ENCODE measurements at regions not wholly inside any gene's neighbourhood (a gene's known extent, or its start where the extent isn't known, plus 50 kb on each side); places are given as distances from the start of the nearest gene placed in this dataset.
"Not testable (repeated sequence)": the region's sequence is repeated elsewhere in the genome, so short reads cannot be mapped to it uniquely, and the experiment has no call there.

- Histone ChIP-seq H3K4me1 (replicated peaks in 1 of 2) (peaks cover 0 to 3% of the 10 kb centered on the region in 2 donors), H3K4me3 (no peak overlapping the region), H3K27ac (no peak overlapping the region)
- peak in 3 of 8 experiments; percentile 95 to 98 (median 96) for ATAC-seq (replicated peaks in 6 of 8)
- 0 to 100% (median 79%) methylated on average over 1 to 3 of the region's 3 CpGs; no CpG with 5 or more reads in 1 of the 10 experiments for WGBS, 10 experiments
- in situ Hi-C loops (cut with MboI; ENCODE audit: low pct_unique_long_range_greater_than_20kb in 2 of 9, low sequenced_read_pairs in 9 of 9, unreplicated experiment in 9 of 9) = no loop called here
Measured at GRCh38 chr3:150341891-150342290, 66.2 kb upstream of the TSC22D2 start.

DNA sequence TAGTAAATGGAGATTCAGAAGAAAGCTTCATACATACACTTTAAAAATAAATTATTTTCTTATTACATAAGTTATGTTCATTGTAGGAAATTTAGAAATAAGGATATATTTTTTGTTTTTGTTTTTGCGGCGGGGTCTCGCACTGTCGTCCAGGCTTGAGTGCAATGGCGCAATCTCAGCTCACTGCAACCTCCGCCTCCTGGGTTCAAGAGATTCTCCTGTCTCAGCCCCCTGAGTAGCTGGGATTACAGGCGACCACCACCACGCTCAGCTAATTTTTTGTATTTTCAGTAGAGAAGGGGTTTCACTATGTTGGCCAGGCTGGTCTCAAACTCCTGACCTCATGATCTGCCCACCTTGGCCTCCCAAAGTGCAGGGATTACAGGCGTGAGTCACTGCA is 71.7 kb upstream of the TSC22D2 start:
- 82 to 100% (median 99%) methylated on average over 2 to 9 of the region's 9 CpGs for WGBS, 10 experiments
- H3K27ac ChIP-seq; H3K4me3 ChIP-seq; ATAC-seq (replicated peaks in 6 of 8); in situ Hi-C loops (cut with MboI; ENCODE audit: low pct_unique_long_range_greater_than_20kb in 2 of 9, low sequenced_read_pairs in 9 of 9, unreplicated experiment in 9 of 9); H3K4me1 ChIP-seq (replicated peaks in 1 of 2): not testable (repeated sequence)

GRCh38 chr3:150335631-150336030 is 72.5 kb upstream of the TSC22D2 start:
- no peaks in the 10 kb centered on the region for H3K4me1 ChIP-seq (replicated peaks in 1 of 2)
- no peak overlapping the region for H3K4me3 ChIP-seq
- H3K27ac ChIP-seq = no peak overlapping the region
- 0 to 71% (median 22%) methylated on average over 1 to 2 of the region's 2 CpGs; no CpG with 5 or more reads in 4 of the 10 experiments for WGBS, 10 experiments
- ATAC-seq (replicated peaks in 6 of 8) = peak in 1 of 8 experiments; percentile 24
- in situ Hi-C loops (cut with MboI; ENCODE audit: low pct_unique_long_range_greater_than_20kb in 2 of 9, low sequenced_read_pairs in 9 of 9, unreplicated experiment in 9 of 9) = no loop called here

DNA sequence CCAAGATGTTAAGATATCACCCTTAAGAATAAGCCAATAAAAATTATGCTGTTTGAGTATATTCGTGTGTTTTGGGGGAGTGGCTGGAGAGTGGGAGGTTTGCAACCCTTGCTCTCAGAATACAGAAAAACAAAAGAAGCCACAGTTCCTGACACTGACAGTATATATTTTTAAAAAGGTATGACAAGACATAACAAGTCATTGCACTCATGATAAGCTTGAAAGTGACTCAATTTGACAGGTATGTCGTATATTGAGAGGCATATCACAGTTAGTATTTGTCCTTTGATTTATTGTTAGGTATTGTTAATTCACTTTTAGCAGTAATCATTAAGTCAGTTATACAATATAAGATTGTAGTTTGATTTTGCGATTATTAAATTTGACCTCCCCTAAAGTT is 73.1 kb upstream of the TSC22D2 start:
- no peak overlapping the region for H3K27ac ChIP-seq
- WGBS, 10 experiments = 67 to 94% (median 80%) methylated on average over 1 to 3 of the region's 3 CpGs; no CpG with 5 or more reads in 1 of the 10 experiments
- no peak overlapping the region for H3K4me3 ChIP-seq
- ATAC-seq (replicated peaks in 6 of 8) = no peak
- in situ Hi-C loops (cut with MboI; ENCODE audit: low pct_unique_long_range_greater_than_20kb in 2 of 9, low sequenced_read_pairs in 9 of 9, unreplicated experiment in 9 of 9) = no loop called here
- no peaks in the 10 kb centered on the region for H3K4me1 ChIP-seq (replicated peaks in 1 of 2)

DNA sequence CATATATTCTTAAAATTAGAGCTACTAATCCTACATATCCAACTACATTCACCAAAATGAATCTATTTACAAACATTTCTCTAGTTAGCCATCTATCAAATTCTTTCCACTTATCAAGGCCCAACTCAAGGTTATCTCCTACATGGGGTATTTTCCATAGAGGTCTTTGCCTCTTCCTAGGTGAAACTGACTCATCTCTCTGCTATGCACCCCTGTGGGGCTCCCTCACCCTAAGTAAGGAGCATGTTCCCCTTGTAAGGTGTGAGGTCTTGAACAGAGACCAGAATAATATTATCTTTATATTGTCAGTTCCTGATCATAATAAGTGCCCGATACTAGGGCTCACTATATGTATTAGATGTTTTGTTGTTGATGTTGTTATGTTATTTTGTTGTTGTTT is 74.6 kb upstream of the TSC22D2 start:
- Histone ChIP-seq H3K4me3 (no peak overlapping the region), H3K27ac (no peak overlapping the region), H3K4me1 (replicated peaks in 1 of 2) (no peaks in the 10 kb centered on the region)
- in situ Hi-C loops (cut with MboI; ENCODE audit: low pct_unique_long_range_greater_than_20kb in 2 of 9, low sequenced_read_pairs in 9 of 9, unreplicated experiment in 9 of 9) = no loop called here
- 86 to 100% (median 100%) methylated on average over 1 of the region's 1 CpG; no CpG with 5 or more reads in 5 of the 10 experiments for WGBS, 10 experiments
- no peak for ATAC-seq (replicated peaks in 6 of 8)

DNA sequence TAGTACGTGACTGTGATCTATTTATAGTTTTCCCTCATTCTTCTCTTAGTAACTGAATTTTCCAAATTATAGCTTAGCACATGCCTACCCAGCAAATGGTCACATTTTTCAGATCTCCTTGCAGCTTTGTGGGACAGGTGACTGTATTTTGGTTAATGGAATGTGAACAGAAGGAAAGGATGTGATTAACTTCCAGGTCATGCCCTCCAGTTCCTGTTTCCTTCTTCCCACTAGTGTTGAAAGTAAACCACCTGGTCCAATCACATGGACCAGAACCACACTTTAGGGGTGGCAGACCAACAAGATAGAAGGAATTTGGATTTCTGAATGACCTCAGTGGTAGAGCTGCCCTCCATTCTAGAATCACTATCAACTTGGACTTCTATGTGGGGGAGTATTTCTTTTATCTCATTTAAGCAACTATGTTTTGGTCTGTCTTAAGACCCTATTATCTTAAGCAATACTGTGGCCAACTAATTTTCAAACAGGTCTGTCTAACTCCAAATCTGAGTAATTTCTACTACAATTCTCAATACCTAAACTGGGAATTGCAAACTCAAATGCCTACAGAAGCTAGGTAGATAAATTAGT is 76.0 kb upstream of the TSC22D2 start:
- in situ Hi-C loops (cut with MboI; ENCODE audit: low pct_unique_long_range_greater_than_20kb in 2 of 9, low sequenced_read_pairs in 9 of 9, unreplicated experiment in 9 of 9) = no loop called here
- no peak for ATAC-seq (replicated peaks in 6 of 8)
- Histone ChIP-seq H3K27ac (no peak overlapping the region), H3K4me1 (replicated peaks in 1 of 2) (no peaks in the 10 kb centered on the region), H3K4me3 (no peak overlapping the region)
- WGBS, 10 experiments = 73 to 100% (median 82%) methylated on average over 1 of the region's 1 CpG; no CpG with 5 or more reads in 2 of the 10 experiments

DNA sequence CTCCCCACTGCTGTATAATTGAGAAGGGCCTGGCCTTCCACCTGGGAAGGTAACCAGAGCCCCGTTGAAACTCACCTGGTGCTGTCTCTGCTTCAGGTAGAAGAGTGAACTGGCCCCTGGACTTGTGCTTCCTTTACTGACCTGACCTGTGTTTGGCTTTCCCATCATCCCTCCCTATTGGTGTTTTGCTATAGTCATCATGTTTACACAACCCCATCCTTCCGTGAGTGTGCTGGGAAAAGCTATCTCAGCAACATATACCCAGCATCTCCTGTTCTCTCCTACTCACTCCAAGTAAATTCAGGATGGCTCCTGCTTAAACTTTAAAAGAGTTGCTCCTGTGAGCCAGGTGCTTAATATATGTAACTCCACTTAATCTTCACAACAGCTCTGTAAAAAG is 77.2 kb upstream of the TSC22D2 start:
- in situ Hi-C loops (cut with MboI; ENCODE audit: low pct_unique_long_range_greater_than_20kb in 2 of 9, low sequenced_read_pairs in 9 of 9, unreplicated experiment in 9 of 9) = no loop called here
- Histone ChIP-seq H3K4me1 (replicated peaks in 1 of 2) (no peaks in the 10 kb centered on the region), H3K4me3 (no peak overlapping the region), H3K27ac (no peak overlapping the region)
- ATAC-seq (replicated peaks in 6 of 8) = no peak
- 17 to 100% (median 71%) methylated on average over 1 to 2 of the region's 2 CpGs; no CpG with 5 or more reads in 5 of the 10 experiments for WGBS, 10 experiments

DNA sequence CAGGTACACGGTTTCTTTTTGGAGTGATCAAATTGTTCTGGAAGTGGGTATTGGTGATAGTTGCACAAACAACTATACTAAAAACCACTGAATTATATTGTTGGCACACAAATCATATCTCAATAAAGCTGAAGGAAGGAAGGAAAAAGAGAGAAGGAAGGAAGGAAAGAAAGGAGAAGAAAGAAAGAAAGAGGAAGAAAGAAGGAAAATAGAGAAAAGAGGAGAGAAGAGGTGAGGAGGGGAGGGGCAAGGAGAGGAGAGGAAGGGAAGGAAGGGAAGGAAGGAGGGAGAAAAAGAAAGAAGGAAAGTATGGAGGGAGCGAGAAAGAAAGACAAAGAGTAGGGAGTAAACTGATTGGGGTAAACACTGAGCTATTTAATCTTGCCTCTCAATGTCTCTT is 77.9 kb upstream of the TSC22D2 start:
- no peak overlapping the region for H3K4me3 ChIP-seq
- in situ Hi-C loops (cut with MboI; ENCODE audit: low pct_unique_long_range_greater_than_20kb in 2 of 9, low sequenced_read_pairs in 9 of 9, unreplicated experiment in 9 of 9) = no loop called here
- no peaks in the 10 kb centered on the region for H3K4me1 ChIP-seq (replicated peaks in 1 of 2)
- ATAC-seq (replicated peaks in 6 of 8) = no peak
- no peak overlapping the region for H3K27ac ChIP-seq
- WGBS, 10 experiments = 78 to 100% (median 89%) methylated on average over 1 to 2 of the region's 2 CpGs; no CpG with 5 or more reads in 1 of the 10 experiments

- no peaks in the 10 kb centered on the region for H3K4me1 ChIP-seq (replicated peaks in 1 of 2)
- no peak overlapping the region for H3K27ac ChIP-seq
- no peak overlapping the region for H3K4me3 ChIP-seq
- in situ Hi-C loops (cut with MboI; ENCODE audit: low pct_unique_long_range_greater_than_20kb in 2 of 9, low sequenced_read_pairs in 9 of 9, unreplicated experiment in 9 of 9) = no loop called here
- WGBS, 10 experiments = 0 to 88% (median 41%) methylated on average over 1 of the region's 1 CpG; no CpG with 5 or more reads in 4 of the 10 experiments
- peak in 1 of 8 experiments; percentile 43 for ATAC-seq (replicated peaks in 6 of 8)
Measured at GRCh38 chr3:150329408-150329807, 78.7 kb upstream of the TSC22D2 start.

GRCh38 chr3:150328654-150329040 is 79.5 kb upstream of the TSC22D2 start:
- peak in 1 of 8 experiments; percentile 53 for ATAC-seq (replicated peaks in 6 of 8)
- H3K4me1 ChIP-seq (replicated peaks in 1 of 2) = no peaks in the 10 kb centered on the region
- 0 to 100% (median 89%) methylated on average over 1 to 2 of the region's 2 CpGs; no CpG with 5 or more reads in 2 of the 10 experiments for WGBS, 10 experiments
- no peak overlapping the region for H3K4me3 ChIP-seq
- no peak overlapping the region for H3K27ac ChIP-seq
- in situ Hi-C loops (cut with MboI; ENCODE audit: low pct_unique_long_range_greater_than_20kb in 2 of 9, low sequenced_read_pairs in 9 of 9, unreplicated experiment in 9 of 9) = no loop called here

- Histone ChIP-seq H3K27ac (no peak overlapping the region), H3K4me1 (replicated peaks in 1 of 2) (no peaks in the 10 kb centered on the region), H3K4me3 (no peak overlapping the region)
- WGBS, 10 experiments = 78 to 100% (median 92%) methylated on average over 1 to 12 of the region's 13 CpGs
- in situ Hi-C loops (cut with MboI; ENCODE audit: low pct_unique_long_range_greater_than_20kb in 2 of 9, low sequenced_read_pairs in 9 of 9, unreplicated experiment in 9 of 9) = no loop called here
- no peak for ATAC-seq (replicated peaks in 6 of 8)
Measured at GRCh38 chr3:150327678-150328653, 80.1 kb upstream of the TSC22D2 start.

DNA sequence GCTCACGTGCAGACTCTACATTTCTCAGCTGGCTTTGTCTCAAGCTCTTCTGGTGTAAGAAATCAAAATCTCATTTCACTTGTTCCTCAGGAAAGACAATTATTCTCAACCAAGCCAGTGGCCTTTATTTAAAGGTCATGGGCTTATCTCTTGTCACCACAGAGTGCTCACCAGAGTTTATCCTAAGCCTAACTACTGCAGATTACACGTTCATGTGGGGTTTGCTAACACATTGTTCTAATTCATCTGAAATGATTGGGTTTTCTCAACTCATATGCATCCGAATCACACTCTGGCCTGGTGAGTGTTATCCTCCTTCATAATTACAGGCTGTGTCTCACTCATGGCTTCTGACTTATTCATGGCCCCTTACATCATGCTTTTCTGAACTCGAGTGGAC is 83.3 kb upstream of the TSC22D2 start:
- H3K4me1 ChIP-seq (replicated peaks in 1 of 2) = peaks cover 0 to 3% of the 10 kb centered on the region in 2 donors
- ATAC-seq (replicated peaks in 6 of 8) = no peak
- no peak overlapping the region for H3K4me3 ChIP-seq
- 43 to 90% (median 70%) methylated on average over 1 to 4 of the region's 4 CpGs; no CpG with 5 or more reads in 1 of the 10 experiments for WGBS, 10 experiments
- in situ Hi-C loops (cut with MboI; ENCODE audit: low pct_unique_long_range_greater_than_20kb in 2 of 9, low sequenced_read_pairs in 9 of 9, unreplicated experiment in 9 of 9) = no loop called here
- H3K27ac ChIP-seq = no peak overlapping the region

DNA sequence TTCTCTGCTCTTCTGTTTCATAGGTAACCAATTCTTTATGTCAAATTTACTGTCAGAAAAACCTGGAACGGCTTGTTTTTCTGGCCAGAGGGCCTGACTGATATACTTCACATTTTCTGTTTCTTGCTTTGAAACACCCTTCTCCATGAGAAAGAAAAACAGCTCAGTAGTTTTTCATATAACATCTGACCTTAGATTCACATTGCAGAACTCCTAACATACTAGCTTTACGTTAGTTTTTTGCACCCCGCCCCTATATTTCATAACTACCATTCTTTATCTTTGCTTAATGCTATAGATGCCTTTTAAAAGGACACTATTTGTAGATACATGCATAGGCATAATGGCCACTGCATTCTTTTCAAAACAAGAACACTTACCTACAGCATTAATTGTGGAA is 83.9 kb upstream of the TSC22D2 start:
- Histone ChIP-seq H3K4me3 (no peak overlapping the region), H3K27ac (no peak overlapping the region), H3K4me1 (replicated peaks in 1 of 2) (peaks cover 0 to 5% of the 10 kb centered on the region in 2 donors)
- ATAC-seq (replicated peaks in 6 of 8) = no peak
- in situ Hi-C loops (cut with MboI; ENCODE audit: low pct_unique_long_range_greater_than_20kb in 2 of 9, low sequenced_read_pairs in 9 of 9, unreplicated experiment in 9 of 9) = no loop called here
- WGBS, 10 experiments = 67 to 100% (median 94%) methylated on average over 2 to 3 of the region's 3 CpGs
